Lung (tissue), 11 donors: ENCODE measurements at regions not wholly inside any gene's neighbourhood (a gene's known extent, or its start where the extent isn't known, plus 50 kb on each side); places are given as distances from the start of the nearest gene placed in this dataset.
A peak's percentile ranks its signal among the peaks of the same experiment; 100 is the strongest.

Experiments
- ATAC-seq: fragments of 200-7000 bp; cut with Tn5 transposase; one replicate; pipeline ENCODE4 v1.9.1; 2020; ENCODE audit warnings: moderate number of reproducible peaks; ENCODE audit not compliant: insufficient read depth, low FRiP score
- DNase-seq, 3 donors: peaks; one replicate each; pipeline ENCODE4 v3.0.0-alpha.2; 2013 to 2017
- H3K27ac ChIP-seq, 2 donors: one replicate each; pipeline ENCODE4 v1.5.1; 2013; ENCODE audit warnings: mild to moderate bottlenecking in 2 of 2, moderate library complexity in 2 of 2, control low read depth in 1 of 2, inconsistent platforms in 1 of 2, low read depth in 1 of 2, low read length in 1 of 2
- H3K27me3 ChIP-seq, 3 donors: one replicate each; pipeline ENCODE4 v1.5.1; 2013; ENCODE audit warnings: low read length in 2 of 3; ENCODE audit not compliant: control insufficient read depth in 3 of 3, insufficient read depth in 3 of 3
- H3K36me3 ChIP-seq, 4 donors: one replicate each; pipeline ENCODE4 v1.5.1; 2013; ENCODE audit warnings: low read length in 4 of 4, mild to moderate bottlenecking in 1 of 4, moderate library complexity in 1 of 4; ENCODE audit not compliant: control insufficient read depth in 4 of 4, insufficient read depth in 4 of 4
- H3K4me1 ChIP-seq, 5 donors: one replicate each; pipeline ENCODE4 v1.5.1; 2013; ENCODE audit warnings: low read length in 5 of 5, mild to moderate bottlenecking in 2 of 5, moderate library complexity in 1 of 5; ENCODE audit not compliant: control insufficient read depth in 5 of 5, insufficient read depth in 5 of 5
- H3K4me3 ChIP-seq: one replicate; pipeline ENCODE4 v1.5.1; 2013; ENCODE audit warnings: mild to moderate bottlenecking, control low read depth, moderate library complexity
- H3K9ac ChIP-seq, 2 donors: one replicate each; pipeline ENCODE4 v1.5.1; 2013; ENCODE audit warnings: low read length in 2 of 2, control low read depth in 1 of 2; ENCODE audit not compliant: insufficient read depth in 1 of 2
- H3K9me3 ChIP-seq, 4 donors: one replicate each; pipeline ENCODE4 v1.5.1; 2013; ENCODE audit warnings: low read length in 3 of 4, mild to moderate bottlenecking in 1 of 4, moderate library complexity in 1 of 4; ENCODE audit not compliant: control insufficient read depth in 4 of 4, insufficient read depth in 3 of 4
- CTCF ChIP-seq: IDR thresholded peaks from 2 replicates; pipeline ENCODE4 v1.5.1; 2012; ENCODE audit warnings: mild to moderate bottlenecking; ENCODE audit errors: control extremely low read depth, extremely low read depth
- WGBS, 2 donors: extraction: QIAGEN DNeasy Blood & Tissue Kit; methylation state at CpG; one replicate each; pipeline ENCODE4 v1.1.7; 2013; 5-methylcytosine and 5-hydroxymethylcytosine counted together
- donor health status: control.
- donor health status: control.
- donor health status: Bipolar disorder and iron deficiency.
- donor health status: healthy.
- donor health status: DM: yes; HTN: yes; CAD: no.

- no peaks in the 10 kb centered on the region for H3K36me3 ChIP-seq
- DNase-seq (peak; percentile 62 to 81 (median 72)), ATAC-seq (no peak)
- peak overlapping the region; percentile 21 to 49 for H3K27ac ChIP-seq
- H3K9me3 ChIP-seq: no peaks in the 10 kb centered on the region
- H3K27me3 ChIP-seq: no peaks in the 10 kb centered on the region
- H3K4me1 ChIP-seq: peaks cover 0 to 24% (median 6%) of the 10 kb centered on the region in 5 donors
- no peak overlapping the region for H3K9ac ChIP-seq
- 77 to 90% methylated on average over 18 of the region's 18 CpGs for WGBS, 2 donors
- no peak overlapping the region for H3K4me3 ChIP-seq
- no peak for TF ChIP-seq CTCF
These were observed 55.9 kb downstream of the FAM241B start for GRCh38 chr10:69685802-69686585.

- no peak overlapping the region for H3K9ac ChIP-seq
- H3K36me3 ChIP-seq: no peaks in the 10 kb centered on the region
- no peak for TF ChIP-seq CTCF
- ATAC-seq: no peak
- DNase-seq: no peak
- H3K4me3 ChIP-seq: no peak overlapping the region
- H3K4me1 ChIP-seq: peaks cover 0 to 24% (median 6%) of the 10 kb centered on the region in 5 donors
- WGBS, 2 donors: 86 to 93% methylated on average over 2 of the region's 2 CpGs
- no peaks in the 10 kb centered on the region for H3K27me3 ChIP-seq
- no peaks in the 10 kb centered on the region for H3K9me3 ChIP-seq
- H3K27ac ChIP-seq: no peak overlapping the region
These were observed 56.8 kb downstream of the FAM241B start for GRCh38 chr10:69686866-69687265.

- no peak overlapping the region for H3K27ac ChIP-seq
- no peak overlapping the region for H3K9ac ChIP-seq
- peaks cover 0 to 24% (median 6%) of the 10 kb centered on the region in 5 donors for H3K4me1 ChIP-seq
- ATAC-seq (no peak), DNase-seq (no peak)
- no peaks in the 10 kb centered on the region for H3K27me3 ChIP-seq
- no peak for TF ChIP-seq CTCF
- no peaks in the 10 kb centered on the region for H3K36me3 ChIP-seq
- H3K9me3 ChIP-seq: no peaks in the 10 kb centered on the region
- no peak overlapping the region for H3K4me3 ChIP-seq
- WGBS, 2 donors: 59 to 86% methylated on average over 2 of the region's 2 CpGs
These were observed 57.4 kb downstream of the FAM241B start for GRCh38 chr10:69687426-69687825.
